ENCODE measurements at regions not wholly inside any gene's neighbourhood (a gene's known extent, or its start where the extent isn't known, plus 50 kb on each side); places are given as distances from the start of the nearest gene placed in this dataset.

DNA sequence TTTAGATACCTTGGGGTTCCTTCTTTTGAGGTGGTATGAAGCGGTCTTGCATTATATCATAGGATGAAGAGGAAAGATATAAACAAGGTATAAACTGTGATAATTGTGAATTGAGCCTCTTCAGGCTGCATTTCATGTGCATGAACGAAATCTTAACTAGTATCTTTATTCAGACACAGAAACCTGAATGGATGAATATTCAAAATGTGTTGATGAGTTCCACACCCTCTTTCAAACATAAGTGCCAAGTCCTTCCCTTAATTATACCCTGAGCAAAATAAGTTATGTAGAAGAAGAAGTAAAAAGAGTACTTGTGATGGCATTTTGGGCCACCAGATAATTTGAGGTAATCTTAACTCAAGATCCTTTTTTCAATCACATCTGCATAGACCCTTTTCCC is 103.1 kb upstream of the CFAP20DC start:
- no peak overlapping the region for H3K27ac ChIP-seq
- no peak for DNase-seq
- H3K4me3 ChIP-seq: no peak overlapping the region
- WGBS, 3 donors: 78 to 80% (median 80%) methylated on average over 2 of the region's 2 CpGs
- H3K36me3 ChIP-seq: no peaks in the 10 kb centered on the region
- no peaks in the 10 kb centered on the region for H3K27me3 ChIP-seq
- TF ChIP-seq POLR2A (IDR thresholded peaks at IDR 0.05) (no peak), EP300 (IDR thresholded peaks at IDR 0.05) (no peak)
- TF ChIP-seq, protein P1, sequence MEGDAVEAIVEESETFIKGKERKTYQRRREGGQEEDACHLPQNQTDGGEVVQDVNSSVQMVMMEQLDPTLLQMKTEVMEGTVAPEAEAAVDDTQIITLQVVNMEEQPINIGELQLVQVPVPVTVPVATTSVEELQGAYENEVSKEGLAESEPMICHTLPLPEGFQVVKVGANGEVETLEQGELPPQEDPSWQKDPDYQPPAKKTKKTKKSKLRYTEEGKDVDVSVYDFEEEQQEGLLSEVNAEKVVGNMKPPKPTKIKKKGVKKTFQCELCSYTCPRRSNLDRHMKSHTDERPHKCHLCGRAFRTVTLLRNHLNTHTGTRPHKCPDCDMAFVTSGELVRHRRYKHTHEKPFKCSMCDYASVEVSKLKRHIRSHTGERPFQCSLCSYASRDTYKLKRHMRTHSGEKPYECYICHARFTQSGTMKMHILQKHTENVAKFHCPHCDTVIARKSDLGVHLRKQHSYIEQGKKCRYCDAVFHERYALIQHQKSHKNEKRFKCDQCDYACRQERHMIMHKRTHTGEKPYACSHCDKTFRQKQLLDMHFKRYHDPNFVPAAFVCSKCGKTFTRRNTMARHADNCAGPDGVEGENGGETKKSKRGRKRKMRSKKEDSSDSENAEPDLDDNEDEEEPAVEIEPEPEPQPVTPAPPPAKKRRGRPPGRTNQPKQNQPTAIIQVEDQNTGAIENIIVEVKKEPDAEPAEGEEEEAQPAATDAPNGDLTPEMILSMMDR (IDR thresholded peaks at IDR 0.05): no peak
- intact Hi-C loops (cut with DNase I): no loop called here
- no peaks in the 10 kb centered on the region for H3K4me1 ChIP-seq (ENCODE audit: insufficient read depth)
- H3K9me3 ChIP-seq: no peaks in the 10 kb centered on the region

GRCh38 chr3:59150039-59150438 is 100.2 kb upstream of the CFAP20DC start:
- Histone ChIP-seq H3K9me3 (no peaks in the 10 kb centered on the region), H3K4me3 (no peak overlapping the region), H3K27ac (no peak overlapping the region), H3K36me3 (no peaks in the 10 kb centered on the region), H3K27me3 (no peaks in the 10 kb centered on the region), H3K4me1 (ENCODE audit: insufficient read depth) (no peaks in the 10 kb centered on the region)
- DNase-seq: no peak
- 59 to 65% (median 65%) methylated on average over 3 of the region's 3 CpGs for WGBS, 3 donors
- intact Hi-C loops (cut with DNase I): no loop called here
- TF ChIP-seq EP300 (IDR thresholded peaks at IDR 0.05) (no peak), POLR2A (IDR thresholded peaks at IDR 0.05) (no peak)
- TF ChIP-seq, protein P1 (IDR thresholded peaks at IDR 0.05): no peak

DNA sequence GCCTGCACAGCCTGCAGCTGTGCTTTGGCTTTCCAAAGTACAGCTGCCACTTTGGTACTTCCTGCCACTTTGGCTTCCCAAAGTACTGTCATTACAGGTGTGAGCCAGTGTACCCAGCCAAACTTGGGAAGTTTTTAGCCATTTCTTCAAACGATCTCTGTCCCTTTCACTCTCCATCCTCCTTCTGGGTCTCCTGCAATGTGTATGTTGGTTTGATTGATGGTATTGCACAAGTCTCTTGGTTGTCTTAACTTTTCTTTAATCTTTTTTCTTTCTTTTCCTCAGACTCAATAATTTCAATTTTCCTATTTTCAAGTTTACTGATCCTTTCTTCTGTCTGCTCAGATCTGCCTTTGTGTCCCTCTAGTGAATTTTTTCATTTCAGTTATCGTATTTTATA is 99.3 kb upstream of the CFAP20DC start:
- no peaks in the 10 kb centered on the region for H3K9me3 ChIP-seq
- 85 to 91% (median 89%) methylated on average over 2 of the region's 2 CpGs for WGBS, 3 donors
- H3K36me3 ChIP-seq: no peaks in the 10 kb centered on the region
- no peaks in the 10 kb centered on the region for H3K4me1 ChIP-seq (ENCODE audit: insufficient read depth)
- H3K27me3 ChIP-seq: no peaks in the 10 kb centered on the region
- no peak overlapping the region for H3K4me3 ChIP-seq
- no peak for DNase-seq
- intact Hi-C loops (cut with DNase I): no loop called here
- TF ChIP-seq, protein P1 (IDR thresholded peaks at IDR 0.05): no peak
- TF ChIP-seq POLR2A (IDR thresholded peaks at IDR 0.05) (no peak), EP300 (IDR thresholded peaks at IDR 0.05) (no peak)
- no peak overlapping the region for H3K27ac ChIP-seq

GRCh38 chr3:59143447-59143846 is 93.6 kb upstream of the CFAP20DC start:
- H3K4me3 ChIP-seq: no peak overlapping the region
- no peak overlapping the region for H3K27ac ChIP-seq
- intact Hi-C loops (cut with DNase I): no loop called here
- TF ChIP-seq, protein P1 (IDR thresholded peaks at IDR 0.05): no peak
- TF ChIP-seq POLR2A (IDR thresholded peaks at IDR 0.05) (no peak), EP300 (IDR thresholded peaks at IDR 0.05) (no peak)
- no peaks in the 10 kb centered on the region for H3K27me3 ChIP-seq
- DNase-seq: no peak
- H3K9me3 ChIP-seq: no peaks in the 10 kb centered on the region
- no peaks in the 10 kb centered on the region for H3K36me3 ChIP-seq
- H3K4me1 ChIP-seq (ENCODE audit: insufficient read depth): no peaks in the 10 kb centered on the region

DNA sequence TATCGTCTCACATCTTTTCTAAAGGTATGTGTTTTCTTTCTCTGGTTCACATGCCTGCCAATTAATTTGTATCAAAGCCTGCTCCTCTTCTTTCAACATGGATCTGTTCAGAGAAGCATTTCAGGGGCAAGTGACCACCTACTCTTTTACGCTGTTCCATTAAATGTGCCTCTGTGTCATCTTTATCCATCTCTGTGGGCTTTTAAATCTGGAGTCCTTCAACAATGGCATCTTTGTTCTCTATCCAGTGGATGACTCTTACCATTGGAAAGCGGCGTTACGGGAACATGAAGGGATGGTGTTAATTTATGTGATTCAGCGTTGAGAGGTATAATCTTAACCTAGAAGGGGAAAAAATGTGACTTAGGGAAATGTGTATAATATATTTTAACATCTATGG is 92.7 kb upstream of the CFAP20DC start:
- Histone ChIP-seq H3K4me3 (no peak overlapping the region), H3K27ac (no peak overlapping the region), H3K36me3 (no peaks in the 10 kb centered on the region), H3K4me1 (ENCODE audit: insufficient read depth) (no peaks in the 10 kb centered on the region), H3K9me3 (no peaks in the 10 kb centered on the region), H3K27me3 (no peaks in the 10 kb centered on the region)
- intact Hi-C loops (cut with DNase I): no loop called here
- WGBS, 3 donors: 86 to 87% (median 87%) methylated on average over 6 of the region's 6 CpGs
- TF ChIP-seq EP300 (IDR thresholded peaks at IDR 0.05): no peak
- no peak for DNase-seq
